GM19395 (cell line): ENCODE measurements at regions not wholly inside any gene's neighbourhood (a gene's known extent, or its start where the extent isn't known, plus 50 kb on each side); places are given as distances from the start of the nearest gene placed in this dataset.
"Not testable (repeated sequence)": the region's sequence is repeated elsewhere in the genome, so short reads cannot be mapped to it uniquely, and the experiment has no call there.

Experiments
- ATAC-seq: cut with Tn5 transposase; IDR thresholded peaks from one replicate; pipeline ENCODE4 v1.9.1; 2021; ENCODE audit warnings: mild to moderate bottlenecking, moderate library complexity; ENCODE audit not compliant: unreplicated experiment

- no peak for ATAC-seq
Observed at GRCh38 chr6:150681578-150682395, 82.1 kb downstream of the PLEKHG1 start.

GRCh38 chr6:150683320-150683719 lies 83.6 kb downstream of the PLEKHG1 start:
- no peak for ATAC-seq

GRCh38 chr6:150684161-150684560 lies 84.5 kb downstream of the PLEKHG1 start:
- ATAC-seq: no peak

- no peak for ATAC-seq
Observed at GRCh38 chr6:150684714-150685459, 85.2 kb downstream of the PLEKHG1 start.

GRCh38 chr6:150685860-150686259 lies 86.2 kb downstream of the PLEKHG1 start:
- peak; percentile 52 for ATAC-seq

GRCh38 chr6:150686566-150686965 lies 86.9 kb downstream of the PLEKHG1 start:
- no peak for ATAC-seq

- no peak for ATAC-seq
Observed at GRCh38 chr6:150687508-150687907, 87.8 kb downstream of the PLEKHG1 start.

GRCh38 chr6:150689900-150690590 lies 90.4 kb downstream of the PLEKHG1 start:
- peak; percentile 67 for ATAC-seq

GRCh38 chr6:150690681-150691080 lies 91.0 kb downstream of the PLEKHG1 start:
- ATAC-seq: no peak

- no peak for ATAC-seq
Observed at GRCh38 chr6:150691463-150691862, 91.8 kb downstream of the PLEKHG1 start.

GRCh38 chr6:150692604-150693003 lies 92.9 kb downstream of the PLEKHG1 start:
- ATAC-seq: peak; percentile 87

- ATAC-seq: no peak
Observed at GRCh38 chr6:150694889-150695288, 95.2 kb downstream of the PLEKHG1 start.

- no peak for ATAC-seq
Observed at GRCh38 chr6:150695652-150696051, 96.0 kb downstream of the PLEKHG1 start.

GRCh38 chr6:150696190-150696589 lies 96.5 kb downstream of the PLEKHG1 start:
- no peak for ATAC-seq

GRCh38 chr6:150696918-150697317 lies 97.2 kb downstream of the PLEKHG1 start:
- not testable (repeated sequence) for ATAC-seq

- ATAC-seq: no peak
Observed at GRCh38 chr6:150697515-150697914, 97.8 kb downstream of the PLEKHG1 start.

- ATAC-seq: peak; percentile 84
Observed at GRCh38 chr6:150698391-150698790, 98.7 kb downstream of the PLEKHG1 start.

- no peak for ATAC-seq
Observed at GRCh38 chr6:150702675-150703074, 103.0 kb downstream of the PLEKHG1 start.

- no peak for ATAC-seq
Observed at GRCh38 chr6:150704447-150705192, 104.9 kb downstream of the PLEKHG1 start.

GRCh38 chr6:150705392-150705791 lies 105.7 kb downstream of the PLEKHG1 start:
- no peak for ATAC-seq

- ATAC-seq: no peak
Observed at GRCh38 chr6:150710236-150710635, 110.6 kb downstream of the PLEKHG1 start.
